GM19239 (cell line): ENCODE measurements at regions not wholly inside any gene's neighbourhood (a gene's known extent, or its start where the extent isn't known, plus 50 kb on each side); places are given as distances from the start of the nearest gene placed in this dataset.

Experiments used
- DNase-seq: peaks from one replicate; pipeline ENCODE4 v3.0.0; 2011; ENCODE audit warnings: low spot score; ENCODE audit not compliant: insufficient read length
- FAIRE-seq: peaks from 2 replicates; lab custom pipeline; 2011; peaks lifted over from hg19 to GRCh38; lab: Jason Lieb, UNC

GRCh38 chr20:40497899-40498691 lies 190.9 kb downstream of the MAFB start:
- no peak for DNase-seq

DNA sequence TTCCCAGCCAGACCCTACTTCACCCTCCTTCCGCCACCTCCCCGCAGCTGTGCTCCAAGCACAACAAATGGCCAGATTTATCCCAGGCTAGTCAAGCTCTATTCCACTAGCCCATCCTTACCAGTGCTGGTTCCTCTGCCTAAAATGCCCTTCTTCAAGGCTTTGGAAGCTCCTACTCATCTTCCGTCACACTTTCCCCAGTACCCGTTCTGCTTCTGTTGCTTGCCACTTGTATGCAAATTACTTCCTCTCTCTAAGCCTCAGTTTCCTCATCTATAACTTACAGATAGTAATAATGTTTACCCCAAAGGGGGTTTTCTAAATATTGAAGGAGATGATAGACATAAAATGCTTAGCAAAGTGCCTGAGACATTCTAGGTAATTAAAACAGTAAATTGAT lies 193.1 kb downstream of the MAFB start:
- no peak for DNase-seq
- no peak for FAIRE-seq

More at GRCh38 chr20:40497899-40498691, 190.9 kb downstream of the MAFB start:
- FAIRE-seq = no peak

- no peak for FAIRE-seq
- no peak for DNase-seq
Observed at GRCh38 chr20:40494248-40494647, 194.8 kb downstream of the MAFB start.

DNA sequence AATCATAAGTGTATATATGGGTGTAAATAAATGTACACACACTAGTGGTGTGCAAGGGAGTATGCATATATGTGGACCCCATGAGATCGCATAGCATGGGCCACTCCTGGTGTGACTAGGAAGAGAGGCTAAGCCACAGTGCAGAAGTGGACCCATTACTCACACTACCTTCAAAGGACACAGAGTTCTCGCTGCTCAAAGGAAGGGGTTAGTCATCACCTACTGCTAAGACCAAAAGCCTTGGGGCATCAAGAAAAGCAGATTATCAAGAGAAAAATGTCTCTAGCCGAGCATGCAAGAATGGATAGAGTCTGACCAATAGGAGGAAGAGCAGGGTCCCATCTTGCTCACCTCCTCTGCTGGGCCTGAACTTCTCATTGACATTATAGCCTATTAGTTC lies 195.5 kb downstream of the MAFB start:
- DNase-seq = no peak
- no peak for FAIRE-seq

- DNase-seq (no peak), FAIRE-seq (no peak)
Observed at GRCh38 chr20:40493071-40493470, 196.0 kb downstream of the MAFB start.

GRCh38 chr20:40491009-40491590 lies 197.9 kb downstream of the MAFB start:
- FAIRE-seq = no peak
- DNase-seq = no peak

GRCh38 chr20:40489886-40490285 lies 199.2 kb downstream of the MAFB start:
- no peak for FAIRE-seq
- no peak for DNase-seq

DNA sequence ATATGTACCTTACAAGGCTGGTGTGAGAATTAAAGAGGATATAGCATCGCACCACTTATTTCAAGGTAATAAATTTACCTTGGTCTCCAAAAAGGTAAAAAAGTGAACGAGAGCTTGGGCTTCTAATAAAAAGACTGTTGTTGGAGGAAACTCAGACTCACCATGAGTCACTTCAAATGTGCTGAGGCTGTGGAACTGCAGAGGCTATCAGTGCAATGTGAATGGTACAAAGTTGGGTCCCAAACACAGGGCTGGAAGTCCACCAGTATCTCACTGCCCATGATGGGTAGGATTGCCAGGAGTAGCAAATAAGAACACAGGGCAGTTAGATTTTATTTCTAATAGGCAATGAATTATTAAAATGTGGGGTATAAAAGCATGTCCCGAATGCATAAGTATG lies 200.6 kb downstream of the MAFB start:
- FAIRE-seq (no peak), DNase-seq (no peak)

GRCh38 chr20:40486297-40486696 lies 202.7 kb downstream of the MAFB start:
- no peak for FAIRE-seq
- DNase-seq = no peak

DNA sequence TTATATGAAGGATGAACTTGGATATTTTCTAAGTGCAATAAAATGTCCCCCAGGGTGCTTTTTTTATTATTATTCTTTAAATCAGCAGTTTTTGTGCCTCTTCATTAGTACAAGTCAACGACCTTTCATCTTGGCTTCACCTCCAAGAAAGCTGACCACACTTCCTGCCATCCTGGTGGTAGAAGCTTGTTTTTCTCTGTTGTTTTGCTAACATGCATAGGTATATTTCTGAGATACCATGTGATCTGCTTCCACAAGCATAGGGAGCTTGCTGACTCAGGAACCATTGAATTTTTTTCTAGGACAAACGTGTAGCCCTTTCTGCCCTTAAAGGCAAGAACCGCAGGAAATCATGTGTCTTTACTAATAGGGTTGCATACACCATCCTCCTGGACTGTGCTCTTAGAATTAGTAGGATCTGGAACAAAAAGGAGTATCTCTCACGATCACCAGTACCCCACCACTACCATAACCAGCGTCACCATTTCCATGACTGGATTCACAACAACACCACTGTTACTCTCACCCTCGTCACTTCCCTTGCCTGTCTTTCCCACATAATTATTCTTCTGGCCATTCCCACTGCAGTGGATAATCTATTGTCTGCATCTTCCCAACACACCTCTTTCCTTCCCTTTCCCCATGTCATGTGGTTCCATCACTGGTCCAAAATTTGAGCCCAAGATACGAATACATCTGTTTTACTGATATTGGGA lies 207.1 kb downstream of the MAFB start:
- FAIRE-seq (no peak), DNase-seq (no peak)

DNA sequence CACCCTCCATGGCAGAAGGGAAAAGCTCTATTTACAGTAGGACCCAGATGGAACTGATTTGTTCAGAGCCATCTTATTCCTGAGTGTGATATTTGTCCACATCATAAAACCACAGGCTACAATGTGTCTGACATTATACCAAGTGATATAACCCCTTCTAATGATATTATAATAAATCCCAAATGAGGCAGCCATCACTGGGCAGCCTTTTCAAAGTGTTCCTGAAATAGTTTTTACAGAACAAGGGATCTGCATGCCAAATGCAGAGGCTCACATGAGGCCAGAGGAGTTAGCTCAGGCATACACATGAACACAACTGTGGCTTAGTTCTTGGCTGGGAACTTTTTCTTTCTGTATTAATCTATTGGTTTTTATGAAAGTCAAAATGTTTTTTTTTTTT lies 207.7 kb downstream of the MAFB start:
- FAIRE-seq = no peak
- no peak for DNase-seq

- no peak for FAIRE-seq
Observed at GRCh38 chr20:40477805-40478204, 211.2 kb downstream of the MAFB start.

GRCh38 chr20:40476461-40476860 lies 212.6 kb downstream of the MAFB start:
- FAIRE-seq (no peak), DNase-seq (no peak)

More at GRCh38 chr20:40477805-40478204, 211.2 kb downstream of the MAFB start:
- no peak for DNase-seq

DNA sequence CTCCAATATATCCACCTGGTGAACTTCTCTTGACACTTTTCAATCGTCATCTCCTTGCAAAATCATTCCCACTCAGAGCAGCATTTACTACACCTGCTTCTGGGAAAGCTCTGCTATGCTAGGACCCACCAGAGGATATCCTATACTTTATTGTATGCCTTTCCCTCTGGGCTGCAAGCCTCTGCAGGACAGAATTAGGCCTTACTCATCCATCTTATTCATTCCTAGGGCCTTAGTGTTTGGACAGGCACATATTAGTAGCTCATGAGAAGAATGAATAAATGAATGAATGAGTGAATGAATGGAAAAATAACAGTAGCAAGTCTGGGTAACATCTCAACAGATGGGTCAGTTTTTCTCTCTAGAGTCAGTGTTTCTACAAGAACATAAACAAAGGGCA lies 216.1 kb downstream of the MAFB start:
- FAIRE-seq = no peak
- DNase-seq = no peak

GRCh38 chr20:40471261-40471629 lies 217.8 kb downstream of the MAFB start:
- DNase-seq (no peak), FAIRE-seq (no peak)

DNA sequence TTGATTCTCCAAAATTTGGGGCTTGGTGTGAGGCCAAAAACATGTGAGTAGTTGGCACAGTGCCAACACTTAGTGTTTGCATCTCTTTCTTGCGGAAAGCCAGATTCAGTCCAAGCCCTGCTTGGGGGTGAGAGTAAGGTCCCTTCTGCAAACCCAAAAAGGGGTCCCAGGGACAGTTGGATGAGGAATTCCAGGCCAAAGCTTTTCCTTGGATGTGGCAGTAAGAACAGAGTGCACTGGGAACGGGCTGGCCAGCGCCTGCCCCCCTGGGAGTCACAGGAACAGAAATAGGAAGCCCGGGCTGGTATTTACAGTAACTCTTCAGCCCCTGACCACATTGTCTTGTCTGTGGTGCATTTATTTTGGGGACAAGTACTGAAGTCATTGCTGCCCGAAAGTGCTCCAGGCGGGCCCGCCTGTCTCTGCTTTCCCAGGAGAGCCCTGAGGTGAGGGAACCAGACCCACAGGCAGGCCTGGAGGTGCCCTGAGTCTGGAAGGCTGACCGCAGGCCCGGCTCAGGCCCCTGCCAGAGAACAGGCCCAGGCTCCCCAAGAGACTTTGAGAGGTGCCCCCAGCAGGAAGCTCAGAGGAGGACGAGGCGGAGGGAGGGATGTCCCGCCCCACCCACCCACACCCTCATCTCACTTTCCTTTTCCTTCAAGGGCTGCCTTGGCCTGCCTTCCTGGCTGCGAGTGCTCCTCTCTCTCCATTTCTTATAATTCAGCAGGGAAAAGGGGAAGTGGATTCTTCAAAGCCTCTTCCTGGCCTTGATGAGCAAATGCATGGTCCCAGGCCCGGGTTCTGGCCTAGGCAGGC lies 218.4 kb downstream of the MAFB start:
- FAIRE-seq (no peak), DNase-seq (no peak)

DNA sequence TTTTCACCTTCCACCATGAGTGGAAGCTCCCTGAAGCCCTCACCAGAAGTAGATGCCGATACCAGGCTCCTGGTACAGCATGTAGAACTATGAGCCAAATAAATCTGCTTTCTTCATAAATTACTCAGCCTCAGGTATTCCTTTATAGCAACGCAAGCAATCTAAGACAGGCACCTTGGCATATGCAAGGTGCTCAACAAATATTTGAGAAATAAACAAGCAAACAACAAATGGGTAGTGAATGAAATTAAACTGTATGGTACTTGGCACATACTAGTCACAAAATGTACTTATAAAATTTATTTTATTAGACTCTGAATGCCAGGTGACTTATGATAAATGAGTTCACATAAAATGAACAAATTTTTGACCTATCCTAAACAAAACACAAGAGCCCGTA lies 220.3 kb downstream of the MAFB start:
- FAIRE-seq (no peak), DNase-seq (no peak)

DNA sequence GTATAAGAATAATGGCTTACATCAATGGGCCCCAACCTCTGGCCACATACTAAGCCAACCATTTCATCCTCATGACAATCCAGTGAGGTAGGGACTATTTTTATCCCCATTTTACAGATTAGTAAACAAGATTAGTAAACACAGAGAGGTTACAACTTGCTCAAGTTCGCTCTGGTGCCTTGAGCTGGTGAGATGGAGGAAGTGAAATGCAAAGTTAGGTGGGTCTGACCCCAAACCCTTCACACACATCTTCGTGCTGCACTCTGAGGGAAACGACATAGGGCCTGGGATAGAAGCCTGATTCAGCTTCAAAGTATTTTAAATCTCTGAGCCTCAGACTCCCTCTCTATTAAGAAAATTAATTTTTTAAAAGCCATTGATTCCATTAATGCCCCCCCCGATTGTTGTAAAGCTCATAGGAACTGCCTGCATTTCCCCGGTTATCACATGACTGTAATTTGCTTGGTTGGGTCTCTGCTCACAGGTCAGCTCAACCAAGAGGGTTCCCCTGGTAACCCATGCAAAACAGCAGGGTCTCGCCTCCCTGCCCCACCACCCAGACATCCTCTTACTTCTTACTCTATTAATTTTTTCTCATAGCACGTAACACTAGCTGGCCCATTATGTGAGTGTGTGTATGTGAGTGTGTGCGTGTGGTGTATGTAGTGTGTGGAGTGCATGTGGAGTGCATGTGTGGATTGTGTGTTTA lies 221.2 kb downstream of the MAFB start:
- no peak for DNase-seq
- no peak for FAIRE-seq

- no peak for FAIRE-seq
Observed at GRCh38 chr20:40467067-40467466, 222.0 kb downstream of the MAFB start.

DNA sequence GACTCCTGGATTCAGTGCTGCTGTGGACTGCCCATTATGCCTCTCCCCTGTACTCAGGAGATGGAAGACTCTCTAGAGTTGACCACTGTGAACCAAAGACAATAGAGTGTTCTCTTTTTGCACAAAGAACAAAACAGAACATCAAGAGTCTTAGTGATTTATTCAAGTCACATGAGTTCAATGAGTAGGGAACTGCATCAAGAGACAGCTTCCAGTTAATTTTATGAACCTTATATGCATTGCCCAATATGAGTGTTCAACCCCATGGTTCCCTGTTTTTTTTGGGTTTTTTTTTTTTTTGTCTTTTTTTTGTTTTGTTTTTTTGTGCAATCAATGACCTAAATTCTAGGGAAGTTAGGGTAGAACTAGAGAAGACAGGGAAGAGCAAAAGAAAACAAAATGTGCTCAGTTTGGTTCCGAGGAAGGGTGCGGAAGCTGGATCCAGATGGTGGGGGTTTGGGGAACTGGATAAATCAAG lies 224.3 kb downstream of the MAFB start:
- FAIRE-seq (no peak), DNase-seq (no peak)

More at GRCh38 chr20:40467067-40467466, 222.0 kb downstream of the MAFB start:
- DNase-seq = no peak
